GM12875 (cell line): ENCODE measurements at regions not wholly inside any gene's neighbourhood (a gene's known extent, or its start where the extent isn't known, plus 50 kb on each side); places are given as distances from the start of the nearest gene placed in this dataset.

Experiments
- H3K4me3 ChIP-seq: one replicate; pipeline ENCODE4 v1.5.1; 2011; ENCODE audit warnings: low read depth, low read length, control low read depth
- CTCF ChIP-seq: IDR thresholded peaks from 2 replicates; pipeline ENCODE4 v1.5.1; 2011; ENCODE audit warnings: low read depth, mild to moderate bottlenecking, control low read depth, inconsistent platforms, low read length, moderate library complexity, borderline replicate concordance; ENCODE audit not compliant: insufficient read depth

GRCh38 chr10:123381224-123381623, 227.0 kb downstream of the BUB3 start:
- no peak for TF ChIP-seq CTCF
- no peak overlapping the region for H3K4me3 ChIP-seq

GRCh38 chr10:123382491-123382890, 228.3 kb downstream of the BUB3 start:
- TF ChIP-seq CTCF, result no peak
- H3K4me3 ChIP-seq, result no peak overlapping the region

GRCh38 chr10:123385508-123386080, 231.4 kb downstream of the BUB3 start:
- no peak for TF ChIP-seq CTCF
- no peak overlapping the region for H3K4me3 ChIP-seq

GRCh38 chr10:123389520-123389919, 235.3 kb downstream of the BUB3 start:
- H3K4me3 ChIP-seq, result no peak overlapping the region
- TF ChIP-seq CTCF, result no peak

- TF ChIP-seq CTCF, result peak; percentile 65
- H3K4me3 ChIP-seq, result peak overlapping the region; percentile 30
Measured at GRCh38 chr10:123390332-123390731, 236.1 kb downstream of the BUB3 start.

GRCh38 chr10:123390874-123391273, 236.7 kb downstream of the BUB3 start:
- TF ChIP-seq CTCF, result no peak
- peak overlapping the region; percentile 30 for H3K4me3 ChIP-seq

GRCh38 chr10:123391275-123392028, 237.2 kb downstream of the BUB3 start:
- TF ChIP-seq CTCF, result no peak
- peak overlapping the region; percentile 30 for H3K4me3 ChIP-seq
